Sciatic nerve (tissue), 2 donors: ENCODE measurements at regions not wholly inside any gene's neighbourhood (a gene's known extent, or its start where the extent isn't known, plus 50 kb on each side); places are given as distances from the start of the nearest gene placed in this dataset.
"Not testable (repeated sequence)": the region's sequence is repeated elsewhere in the genome, so short reads cannot be mapped to it uniquely, and the experiment has no call there.

Experiments used
- ATAC-seq: fragments of 200-7000 bp; cut with Tn5 transposase; one replicate; pipeline ENCODE4 v1.9.1; 2020; ENCODE audit warnings: mild to moderate bottlenecking, moderate library complexity
- DNase-seq: peaks from one replicate; pipeline ENCODE4 v3.0.0-alpha.2; 2020; ENCODE audit warnings: low spot score
- intact Hi-C: fragments of 100-400 bp; cut with DNase I; formaldehyde crosslinking; loops from one replicate; pipeline ENCODE4 v1.14.2; 2022
- donor health status: DM: no; HTN: no; CAD: no.
- donor health status: DM: no; HTN: no; CAD: no.

GRCh38 chr10:76628801-76629200 is 1008.8 kb downstream of the KCNMA1 start:
- intact Hi-C loops = no loop called here
- no peak for DNase-seq
- ATAC-seq = no peak

GRCh38 chr10:76626386-76626785 is 1011.2 kb downstream of the KCNMA1 start:
- intact Hi-C loops = no loop called here
- ATAC-seq (no peak), DNase-seq (no peak)

GRCh38 chr10:76624470-76624869 is 1013.1 kb downstream of the KCNMA1 start:
- intact Hi-C loops = no loop called here
- DNase-seq (no peak), ATAC-seq (no peak)

GRCh38 chr10:76621886-76622620 is 1015.6 kb downstream of the KCNMA1 start:
- ATAC-seq (no peak), DNase-seq (no peak)
- intact Hi-C loops = no loop called here

GRCh38 chr10:76618641-76619040 is 1019.0 kb downstream of the KCNMA1 start:
- intact Hi-C loops = no loop called here
- DNase-seq (no peak), ATAC-seq (no peak)

GRCh38 chr10:76618171-76618570 is 1019.4 kb downstream of the KCNMA1 start:
- intact Hi-C loops = no loop called here
- ATAC-seq (no peak), DNase-seq (no peak)

- ATAC-seq, DNase-seq, intact Hi-C loops: not testable (repeated sequence)
These were observed 1020.9 kb downstream of the KCNMA1 start for GRCh38 chr10:76616666-76617065.

GRCh38 chr10:76615049-76615448 is 1022.6 kb downstream of the KCNMA1 start:
- ATAC-seq (no peak), DNase-seq (no peak)
- intact Hi-C loops = no loop called here
